Head of caudate nucleus (tissue), 42 donors: ENCODE measurements at regions not wholly inside any gene's neighbourhood (a gene's known extent, or its start where the extent isn't known, plus 50 kb on each side); places are given as distances from the start of the nearest gene placed in this dataset.

Source experiments
- DNase-seq, 42 donors: peaks; one replicate each; pipeline versions ENCODE4 v3.0.0 to v3.0.0-alpha.2; 2020 to 2021; ENCODE audit warnings: mixed read lengths in 7 of 42
- intact Hi-C: fragments of 100-400 bp; cut with DNase I; formaldehyde crosslinking; loops from one replicate; pipeline ENCODE4 v1.15.0; 2022

- intact Hi-C loops: no loop called here
- no peak for DNase-seq
These were observed 898.6 kb upstream of the KLHL29 start for GRCh38 chr2:22486343-22486742.

- DNase-seq: no peak
- intact Hi-C loops: no loop called here
These were observed 897.9 kb upstream of the KLHL29 start for GRCh38 chr2:22487036-22487435.

- no peak for DNase-seq
- intact Hi-C loops: no loop called here
These were observed 897.4 kb upstream of the KLHL29 start for GRCh38 chr2:22487541-22487940.

- intact Hi-C loops: no loop called here
These were observed 893.5 kb upstream of the KLHL29 start for GRCh38 chr2:22491442-22491841.

DNA sequence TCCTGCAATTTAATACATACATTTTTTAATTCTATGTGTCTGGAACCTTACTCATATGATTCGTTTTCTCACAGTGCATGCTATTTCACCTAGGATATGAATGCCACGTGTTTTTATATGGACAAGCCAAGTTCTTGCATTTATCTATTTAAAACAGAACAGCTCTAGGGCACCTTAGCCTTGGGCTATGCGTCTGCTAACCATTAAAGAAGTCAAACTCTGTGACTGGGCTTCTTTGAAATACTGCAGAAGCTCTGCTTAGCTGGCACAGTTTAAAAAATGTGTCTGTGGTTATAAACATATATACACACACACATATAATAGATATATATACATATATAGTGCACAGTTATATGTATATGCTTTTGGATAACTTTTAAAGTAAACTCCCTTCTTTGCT lies 890.8 kb upstream of the KLHL29 start:
- intact Hi-C loops: no loop called here
- no peak for DNase-seq

More at GRCh38 chr2:22491442-22491841, 893.5 kb upstream of the KLHL29 start:
- DNase-seq: no peak

DNA sequence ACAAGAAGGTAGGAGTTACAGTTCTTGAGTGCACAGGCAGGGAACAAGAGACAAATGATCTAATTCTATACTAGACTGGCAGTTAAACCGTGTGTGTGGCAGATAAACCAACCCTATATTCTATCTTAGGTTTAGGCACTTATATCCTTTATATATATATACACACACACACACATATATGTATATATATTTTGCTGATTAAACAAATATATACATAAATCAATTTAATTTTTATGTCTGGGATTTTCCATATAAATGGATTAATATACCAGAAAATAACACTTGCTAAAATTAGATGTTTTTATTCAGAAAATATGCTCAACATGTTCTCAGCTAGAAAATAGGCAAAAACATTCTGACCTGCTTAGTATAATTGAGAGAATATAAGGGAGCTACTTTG lies 887.9 kb upstream of the KLHL29 start:
- intact Hi-C loops: no loop called here

DNA sequence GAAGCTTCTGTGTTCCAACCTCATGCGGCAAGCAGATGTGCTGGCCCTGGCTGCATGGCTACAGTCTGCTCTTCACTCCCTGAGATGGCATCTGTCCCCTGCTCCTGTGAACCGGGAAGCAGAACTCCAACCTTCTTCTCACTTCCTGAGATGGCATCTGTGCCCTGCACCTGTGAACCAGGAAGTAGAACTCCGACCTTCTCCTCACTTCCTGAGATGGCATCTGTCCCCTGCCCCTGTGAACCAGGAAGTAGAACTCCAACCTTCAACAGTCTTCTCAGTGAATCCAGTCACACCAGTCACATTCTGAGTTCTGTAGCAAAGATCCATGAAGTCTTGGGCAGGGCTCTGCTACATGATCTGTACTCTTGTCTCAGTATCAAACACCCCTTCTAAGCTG lies 887.2 kb upstream of the KLHL29 start:
- intact Hi-C loops: no loop called here
- DNase-seq: no peak

More for the DNA sequence above, 887.9 kb upstream of the KLHL29 start:
- no peak for DNase-seq

DNA sequence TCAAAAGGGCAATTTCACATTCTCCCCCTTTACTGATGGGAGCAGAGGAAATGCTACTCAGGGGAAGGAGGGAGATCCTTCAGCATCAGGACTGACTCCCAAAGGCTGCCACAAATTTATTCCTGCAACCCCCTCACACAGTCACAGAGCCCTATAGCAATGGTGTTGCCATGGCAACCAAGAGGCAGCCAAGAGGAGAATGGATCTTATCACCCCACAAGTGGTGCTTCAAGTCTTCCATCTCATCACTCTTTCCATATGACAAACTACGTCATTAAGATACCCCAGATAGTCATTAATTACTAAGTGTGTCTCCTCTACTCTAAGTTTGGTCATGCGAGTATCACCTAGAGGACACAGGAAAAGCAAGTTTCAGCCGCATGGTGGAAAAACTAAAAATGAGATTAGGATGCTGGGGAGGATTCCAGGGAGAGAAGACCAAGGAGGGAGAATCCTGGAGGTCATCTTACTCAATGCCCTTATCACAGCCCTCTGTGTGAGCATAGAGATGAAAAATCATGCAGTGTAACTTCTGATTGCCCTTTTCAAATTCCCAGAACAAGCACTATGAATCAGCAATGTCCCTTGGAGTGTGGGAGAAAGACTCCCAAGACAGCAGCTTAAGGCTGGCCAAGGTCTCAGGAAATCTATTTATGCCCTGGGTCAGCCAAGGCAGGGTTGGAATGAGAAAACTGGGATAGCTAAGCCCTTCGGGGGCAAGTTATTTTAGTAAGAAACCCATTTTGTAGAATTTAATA lies 885.7 kb upstream of the KLHL29 start:
- intact Hi-C loops: no loop called here
- DNase-seq: peak in 35 of 42 donors; percentile 2 to 78 (median 28)

DNA sequence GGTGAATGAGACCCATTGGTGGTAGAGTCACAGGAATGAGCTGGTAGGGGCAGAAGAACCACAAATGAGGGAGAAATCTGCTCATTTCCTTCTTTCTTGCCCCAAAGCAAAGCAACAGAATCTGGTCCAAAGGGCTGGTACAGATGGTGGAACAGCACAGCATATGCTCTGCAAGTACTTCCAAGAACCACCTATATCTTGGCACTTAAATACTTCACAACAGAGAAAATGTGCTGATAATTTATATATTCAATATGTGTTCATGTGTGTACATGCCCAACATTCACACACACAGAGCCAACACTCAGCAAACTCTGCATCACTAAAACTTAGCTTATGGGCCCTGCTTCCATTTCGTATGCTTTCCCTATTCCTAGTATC lies 884.4 kb upstream of the KLHL29 start:
- DNase-seq: no peak
- intact Hi-C loops: no loop called here

- DNase-seq: no peak
- intact Hi-C loops: no loop called here
These were observed 883.1 kb upstream of the KLHL29 start for GRCh38 chr2:22501851-22502250.

DNA sequence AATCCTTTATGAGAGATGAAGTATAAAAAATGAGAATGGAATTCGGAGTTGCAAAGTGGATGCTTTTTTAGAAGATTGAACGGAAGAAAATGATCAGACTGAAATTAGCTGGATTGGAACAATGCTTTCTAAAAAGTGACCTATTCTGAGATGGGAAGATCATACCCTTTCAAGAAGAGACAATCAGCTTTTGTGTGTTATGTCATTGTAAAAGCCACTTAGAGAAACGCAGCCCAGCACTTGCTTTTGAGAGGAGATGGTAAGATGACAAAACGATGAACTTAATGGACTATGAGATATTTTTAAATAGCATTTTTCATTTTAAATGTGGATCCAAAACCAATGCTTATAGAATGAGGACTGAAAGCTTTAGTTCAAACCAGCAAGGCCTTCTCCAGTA lies 871.4 kb upstream of the KLHL29 start:
- no peak for DNase-seq
- intact Hi-C loops: no loop called here

GRCh38 chr2:22517141-22517540 lies 867.8 kb upstream of the KLHL29 start:
- intact Hi-C loops: no loop called here
- DNase-seq: no peak

GRCh38 chr2:22518641-22519040 lies 866.3 kb upstream of the KLHL29 start:
- DNase-seq: no peak
- intact Hi-C loops: no loop called here

GRCh38 chr2:22520369-22521288 lies 864.4 kb upstream of the KLHL29 start:
- DNase-seq: no peak

DNA sequence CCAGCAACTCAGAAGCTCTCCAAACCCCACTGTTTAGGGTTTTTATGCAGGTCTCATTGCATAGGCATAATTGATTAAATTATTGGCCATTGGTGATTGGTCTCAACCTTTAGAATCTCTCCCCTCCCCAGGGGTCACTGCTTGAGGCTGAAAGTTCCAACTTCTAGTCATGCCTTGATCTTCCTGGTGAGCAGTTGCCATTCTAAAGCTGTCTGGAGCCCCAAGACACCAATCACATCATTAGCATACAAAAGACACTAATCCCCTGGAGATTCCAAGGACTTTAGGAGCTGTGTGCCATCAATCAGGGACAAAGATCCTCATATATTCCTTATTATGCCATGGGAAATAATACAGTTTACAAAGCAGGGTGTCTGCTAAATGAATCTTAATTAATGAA lies 863.4 kb upstream of the KLHL29 start:
- DNase-seq: no peak

More at GRCh38 chr2:22520369-22521288, 864.4 kb upstream of the KLHL29 start:
- intact Hi-C loops: no loop called here

DNA sequence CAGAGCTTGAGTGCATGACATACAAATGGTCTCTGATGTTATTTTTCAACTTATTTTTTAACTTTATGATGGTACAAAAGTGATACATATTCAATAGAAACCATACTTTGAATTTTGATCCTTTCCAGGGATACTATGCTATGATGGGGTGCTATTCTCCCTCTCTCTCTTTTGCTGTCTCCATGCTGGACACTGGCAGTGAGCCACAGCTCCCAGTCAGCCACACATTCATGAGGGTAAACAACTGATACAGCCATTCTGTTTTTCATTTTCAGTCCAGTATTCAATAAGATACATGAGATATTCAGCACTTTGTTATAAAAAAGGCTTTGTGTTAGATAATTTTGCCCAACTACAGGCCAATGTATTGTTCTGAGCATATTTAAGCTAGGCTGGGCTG lies 859.3 kb upstream of the KLHL29 start:
- peak in 20 of 42 donors; percentile 2 to 58 (median 21) for DNase-seq
- intact Hi-C loops: no loop called here

More for the DNA sequence above, 863.4 kb upstream of the KLHL29 start:
- intact Hi-C loops: no loop called here

GRCh38 chr2:22530131-22530530 lies 854.8 kb upstream of the KLHL29 start:
- intact Hi-C loops: no loop called here
- DNase-seq: no peak

DNA sequence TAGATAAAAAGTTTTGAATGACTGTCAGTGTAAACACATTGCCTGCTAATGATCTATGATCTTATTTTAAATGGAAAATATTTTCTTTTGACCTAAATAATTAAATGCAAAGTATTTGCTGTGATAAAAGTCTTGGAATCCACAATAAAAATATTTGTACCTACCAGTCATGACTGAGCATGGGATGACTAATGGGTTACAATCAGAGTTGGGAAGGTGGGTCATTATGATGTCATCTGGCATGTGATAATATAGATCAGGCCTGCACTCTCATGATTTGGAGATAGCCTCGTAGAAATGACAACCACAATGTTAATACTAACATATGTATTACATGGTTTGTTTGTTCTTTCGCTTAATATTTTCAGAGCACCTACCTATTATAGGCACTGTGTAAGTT lies 848.8 kb upstream of the KLHL29 start:
- DNase-seq: no peak
- intact Hi-C loops: no loop called here

- no peak for DNase-seq
- intact Hi-C loops: no loop called here
These were observed 830.5 kb upstream of the KLHL29 start for GRCh38 chr2:22554453-22554852.

DNA sequence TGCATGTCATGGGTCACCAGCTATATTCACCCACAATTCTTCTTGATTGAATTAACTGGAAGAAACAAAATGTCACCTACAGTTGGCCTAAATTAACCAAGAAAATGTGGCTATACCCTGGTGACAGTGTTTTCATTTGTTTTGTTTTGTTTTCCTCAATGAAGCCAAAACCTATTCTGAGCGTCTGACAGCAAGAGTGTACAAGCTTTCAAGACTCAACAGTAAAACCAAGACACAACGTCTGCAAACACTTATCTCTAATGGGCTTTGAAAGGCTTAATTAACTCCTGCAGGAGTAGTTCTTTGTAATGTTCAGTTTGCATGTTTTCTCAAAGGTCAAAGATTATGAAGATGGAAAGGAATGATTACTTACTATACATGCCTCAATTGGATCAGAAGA lies 827.6 kb upstream of the KLHL29 start:
- intact Hi-C loops: no loop called here
- DNase-seq: no peak
